C4-2B (cell line): ENCODE measurements at regions not wholly inside any gene's neighbourhood (a gene's known extent, or its start where the extent isn't known, plus 50 kb on each side); places are given as distances from the start of the nearest gene placed in this dataset.
"Not testable (repeated sequence)": the region's sequence is repeated elsewhere in the genome, so short reads cannot be mapped to it uniquely, and the experiment has no call there.

Experiments
- H3K27ac ChIP-seq: fragments of 450-650 bp; 2 replicates; pipeline ENCODE4 v1.5.1; 2017
- ZFX ChIP-seq: fragments of 450-650 bp; IDR thresholded peaks from 2 replicates; pipeline ENCODE4 v1.6.1; 2017
- TF ChIP-seq, protein P1 (sequence below): fragments of 450-650 bp; conservative IDR thresholded peaks from 2 replicates; pipeline ENCODE4 v1.5.1; 2017; ENCODE audit warnings: mild to moderate bottlenecking

DNA sequence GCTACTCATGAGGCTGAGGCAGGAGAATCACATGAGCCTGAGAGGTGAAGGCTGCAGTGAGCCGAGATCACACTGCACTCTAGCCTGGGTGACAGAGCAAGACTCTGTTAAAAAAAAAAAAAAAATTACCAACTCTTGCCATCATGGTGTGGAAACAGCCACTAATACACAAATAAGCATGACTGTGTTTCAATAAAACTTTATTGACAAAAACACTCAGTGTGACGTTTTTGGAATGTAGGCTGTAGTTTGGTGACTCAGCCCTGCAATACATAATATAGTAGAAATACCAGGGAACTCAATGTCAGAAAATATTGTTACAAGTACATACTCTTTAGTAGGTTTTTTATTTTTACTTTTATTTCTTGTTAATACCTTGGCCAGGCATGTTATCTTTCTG lies 207.1 kb downstream of the CASP12 start:
- TF ChIP-seq ZFX = no peak
- TF ChIP-seq, protein P1, sequence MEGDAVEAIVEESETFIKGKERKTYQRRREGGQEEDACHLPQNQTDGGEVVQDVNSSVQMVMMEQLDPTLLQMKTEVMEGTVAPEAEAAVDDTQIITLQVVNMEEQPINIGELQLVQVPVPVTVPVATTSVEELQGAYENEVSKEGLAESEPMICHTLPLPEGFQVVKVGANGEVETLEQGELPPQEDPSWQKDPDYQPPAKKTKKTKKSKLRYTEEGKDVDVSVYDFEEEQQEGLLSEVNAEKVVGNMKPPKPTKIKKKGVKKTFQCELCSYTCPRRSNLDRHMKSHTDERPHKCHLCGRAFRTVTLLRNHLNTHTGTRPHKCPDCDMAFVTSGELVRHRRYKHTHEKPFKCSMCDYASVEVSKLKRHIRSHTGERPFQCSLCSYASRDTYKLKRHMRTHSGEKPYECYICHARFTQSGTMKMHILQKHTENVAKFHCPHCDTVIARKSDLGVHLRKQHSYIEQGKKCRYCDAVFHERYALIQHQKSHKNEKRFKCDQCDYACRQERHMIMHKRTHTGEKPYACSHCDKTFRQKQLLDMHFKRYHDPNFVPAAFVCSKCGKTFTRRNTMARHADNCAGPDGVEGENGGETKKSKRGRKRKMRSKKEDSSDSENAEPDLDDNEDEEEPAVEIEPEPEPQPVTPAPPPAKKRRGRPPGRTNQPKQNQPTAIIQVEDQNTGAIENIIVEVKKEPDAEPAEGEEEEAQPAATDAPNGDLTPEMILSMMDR = no peak

DNA sequence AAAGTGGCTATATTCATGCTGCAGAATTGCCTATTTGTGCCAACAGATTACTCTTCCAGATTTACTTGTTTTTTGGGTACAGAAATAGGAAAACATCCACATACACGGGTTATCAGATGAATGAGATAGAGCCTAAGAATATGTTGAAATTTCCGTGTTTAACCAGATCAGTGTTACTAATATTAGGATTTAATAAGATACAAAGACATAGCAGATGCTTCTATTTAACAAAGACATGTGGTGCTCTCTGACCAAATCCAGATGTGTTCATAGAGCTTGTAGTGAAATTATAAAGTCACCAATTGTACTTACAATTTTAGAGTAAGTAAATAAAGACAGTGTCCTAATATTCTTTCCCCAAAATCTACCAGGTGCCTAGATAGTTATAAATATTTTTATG lies 208.0 kb downstream of the CASP12 start:
- no peak for TF ChIP-seq ZFX
- TF ChIP-seq, protein P1 = no peak
- no peak overlapping the region for H3K27ac ChIP-seq

More for the DNA sequence above, 207.1 kb downstream of the CASP12 start:
- no peak overlapping the region for H3K27ac ChIP-seq

DNA sequence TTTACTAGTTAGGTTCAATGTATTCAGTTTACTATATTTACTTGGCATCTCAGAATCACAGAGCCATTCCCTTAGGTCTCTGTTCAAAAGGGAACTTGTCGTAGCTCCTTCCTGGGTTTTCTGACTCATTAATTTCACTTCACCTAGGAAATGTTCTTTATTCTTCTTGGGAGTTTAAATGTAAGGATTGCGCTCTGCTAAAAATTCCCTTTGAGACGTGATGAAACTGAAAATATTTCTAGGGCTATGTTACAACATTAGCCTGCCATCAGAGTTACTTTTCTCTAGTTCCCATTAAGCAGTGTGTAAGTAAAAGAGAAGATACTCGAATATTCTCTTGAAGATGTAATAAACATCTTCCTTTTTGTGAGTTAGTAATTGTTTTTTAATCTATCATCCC lies 209.5 kb downstream of the CASP12 start:
- TF ChIP-seq, protein P1 = no peak
- no peak for TF ChIP-seq ZFX
- H3K27ac ChIP-seq = no peak overlapping the region

- H3K27ac ChIP-seq = no peak overlapping the region
- no peak for TF ChIP-seq ZFX
- TF ChIP-seq, protein P1 = no peak
These were observed 216.1 kb downstream of the CASP12 start for GRCh38 chr11:104682206-104682605.

DNA sequence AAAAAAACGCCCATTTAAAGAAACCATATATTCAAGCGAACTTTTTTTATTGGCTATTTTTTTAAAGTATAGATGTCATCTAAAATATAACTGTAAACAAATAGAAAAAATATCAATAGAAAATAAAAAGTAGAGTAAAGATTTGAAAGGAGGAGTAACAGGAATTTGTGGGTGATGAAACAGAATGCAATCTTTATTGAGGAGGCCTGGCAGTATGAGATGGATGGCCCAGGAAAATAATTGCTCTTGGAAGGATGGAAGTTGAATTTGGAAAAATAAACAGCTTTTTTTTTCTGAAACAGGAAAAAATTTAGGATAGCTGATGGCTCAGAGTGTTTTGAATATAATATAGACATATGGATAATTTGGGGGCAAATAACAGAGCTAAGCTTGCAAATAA lies 219.0 kb downstream of the CASP12 start:
- TF ChIP-seq, protein P1 = no peak
- no peak for TF ChIP-seq ZFX
- no peak overlapping the region for H3K27ac ChIP-seq

GRCh38 chr11:104678408-104678807 lies 219.9 kb downstream of the CASP12 start:
- TF ChIP-seq, protein P1 = no peak
- H3K27ac ChIP-seq = no peak overlapping the region

DNA sequence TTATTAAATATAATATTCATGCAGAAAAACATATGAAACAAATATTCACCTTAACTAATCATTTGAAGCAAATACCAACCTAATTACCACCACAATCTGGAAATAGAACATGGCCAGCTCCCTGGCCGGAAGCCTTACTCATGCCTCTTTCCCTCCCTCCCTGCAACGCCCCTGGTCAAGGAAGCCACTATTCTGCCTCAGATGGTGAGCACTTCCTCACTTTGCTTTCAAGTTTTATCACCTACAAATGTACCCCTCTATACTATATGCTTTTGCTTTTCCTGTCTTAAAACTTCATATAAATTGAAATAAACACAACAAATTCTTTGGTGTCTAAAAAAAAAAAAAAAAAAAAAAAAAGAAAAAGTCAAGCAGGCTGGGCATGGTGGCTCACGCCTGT lies 221.2 kb downstream of the CASP12 start:
- H3K27ac ChIP-seq = not testable (repeated sequence)

DNA sequence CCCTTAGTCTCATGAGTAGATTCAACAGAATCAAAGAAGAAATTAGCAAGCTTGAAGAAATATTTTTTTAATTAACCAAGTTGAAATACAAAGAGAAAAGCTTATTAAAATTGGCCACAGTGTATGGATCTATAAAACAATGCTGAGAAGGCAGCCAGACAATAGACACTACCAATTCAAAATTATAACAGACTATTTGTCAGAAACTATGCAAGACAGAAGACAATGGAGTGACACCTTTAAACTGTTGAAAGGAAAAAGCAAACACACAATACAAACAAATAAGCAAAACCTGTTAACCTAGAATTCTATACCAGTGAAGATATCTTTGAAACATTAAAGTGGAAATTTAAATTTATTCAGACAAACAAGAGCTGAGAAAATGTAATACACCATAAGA lies 225.4 kb downstream of the CASP12 start:
- no peak overlapping the region for H3K27ac ChIP-seq
- TF ChIP-seq ZFX = no peak
- TF ChIP-seq, protein P1 = no peak
